Testis (tissue), 2 donors: ENCODE measurements at regions not wholly inside any gene's neighbourhood (a gene's known extent, or its start where the extent isn't known, plus 50 kb on each side); places are given as distances from the start of the nearest gene placed in this dataset.

Experiments used
- DNase-seq: peaks from one replicate; pipeline ENCODE4 v3.0.0-alpha.2; 2019
- H3K27ac ChIP-seq, 2 donors: fragments of 200-600 bp; sonication (generic); one replicate each; pipeline ENCODE4 v1.5.1; 2019
- H3K27me3 ChIP-seq: fragments of 200-600 bp; sonication (generic); one replicate; pipeline ENCODE4 v1.5.1; 2019
- H3K36me3 ChIP-seq: fragments of 200-600 bp; sonication (generic); one replicate; pipeline ENCODE4 v1.5.1; 2017; ENCODE audit warnings: low read depth; ENCODE audit errors: missing control alignments
- H3K4me1 ChIP-seq: fragments of 200-600 bp; sonication (generic); one replicate; pipeline ENCODE4 v1.5.1; 2019
- H3K4me3 ChIP-seq, 2 donors: fragments of 200-600 bp; sonication (generic); one replicate each; pipeline ENCODE4 v1.5.1; 2017 to 2019
- H3K9me3 ChIP-seq: fragments of 200-600 bp; sonication (generic); one replicate; pipeline ENCODE4 v1.5.1; 2017
- POLR2A ChIP-seq: fragments of 450-650 bp; IDR thresholded peaks from one replicate; pipeline ENCODE4 v1.6.1; 2017; ENCODE audit warnings: antibody characterized with exemption, mild to moderate bottlenecking, moderate library complexity
- WGBS, 2 donors: methylation state at CpG; one replicate each; pipeline ENCODE4 v1.1.5; 2018; 5-methylcytosine and 5-hydroxymethylcytosine counted together
- intact Hi-C: fragments of 100-400 bp; cut with DNase I; formaldehyde crosslinking; loops from one replicate; pipeline ENCODE4 v1.15.1; 2023; ENCODE audit warnings: low total_unique reads
- TF ChIP-seq, protein P1 (sequence below), 3 experiments: fragments of 450-650 bp in 2 of 3; fragments of 200-600 bp in 1 of 3; sonication (generic) in 1 of 3; IDR thresholded peaks; one replicate each; pipeline ENCODE4 v1.5.1; 2016 to 2019; ENCODE audit warnings: antibody characterized with exemption in 3 of 3, mild to moderate bottlenecking in 2 of 3, moderate library complexity in 1 of 3

DNA sequence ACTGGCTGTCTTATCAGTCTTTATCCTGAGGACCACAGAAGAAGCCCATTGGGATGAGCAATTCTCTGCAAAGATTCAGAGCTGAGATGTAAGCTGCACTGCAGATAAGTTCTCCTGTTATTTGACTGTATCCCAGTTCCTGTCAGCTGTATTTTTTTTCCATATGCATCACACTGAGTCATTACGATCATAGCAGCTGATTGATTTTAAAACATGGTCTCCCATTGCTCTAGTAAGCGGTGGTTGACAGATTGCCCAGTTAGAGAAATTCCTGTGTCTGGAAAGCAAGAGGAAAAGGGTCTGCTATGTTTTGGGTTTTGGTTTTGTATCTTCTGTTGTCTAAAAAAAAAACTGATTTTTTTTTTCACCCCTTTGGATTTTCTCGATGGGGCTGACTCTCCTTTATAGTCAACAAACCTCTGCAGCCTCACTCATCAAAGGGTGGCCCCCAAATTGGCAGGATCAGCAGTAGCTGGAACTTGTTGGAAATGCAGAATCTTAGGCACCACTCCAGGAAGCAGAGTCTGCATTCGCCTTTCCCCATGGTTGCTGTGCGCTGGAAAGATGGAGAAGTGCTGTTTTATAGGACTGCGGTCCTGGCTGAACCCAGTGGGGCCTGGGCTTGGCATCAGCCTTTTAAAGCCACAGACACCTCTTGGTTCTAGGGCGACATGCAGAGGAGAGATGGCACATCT, 220.1 kb upstream of the MPHOSPH6 start:
- intact Hi-C loops, result no loop called here
- TF ChIP-seq, protein P1, sequence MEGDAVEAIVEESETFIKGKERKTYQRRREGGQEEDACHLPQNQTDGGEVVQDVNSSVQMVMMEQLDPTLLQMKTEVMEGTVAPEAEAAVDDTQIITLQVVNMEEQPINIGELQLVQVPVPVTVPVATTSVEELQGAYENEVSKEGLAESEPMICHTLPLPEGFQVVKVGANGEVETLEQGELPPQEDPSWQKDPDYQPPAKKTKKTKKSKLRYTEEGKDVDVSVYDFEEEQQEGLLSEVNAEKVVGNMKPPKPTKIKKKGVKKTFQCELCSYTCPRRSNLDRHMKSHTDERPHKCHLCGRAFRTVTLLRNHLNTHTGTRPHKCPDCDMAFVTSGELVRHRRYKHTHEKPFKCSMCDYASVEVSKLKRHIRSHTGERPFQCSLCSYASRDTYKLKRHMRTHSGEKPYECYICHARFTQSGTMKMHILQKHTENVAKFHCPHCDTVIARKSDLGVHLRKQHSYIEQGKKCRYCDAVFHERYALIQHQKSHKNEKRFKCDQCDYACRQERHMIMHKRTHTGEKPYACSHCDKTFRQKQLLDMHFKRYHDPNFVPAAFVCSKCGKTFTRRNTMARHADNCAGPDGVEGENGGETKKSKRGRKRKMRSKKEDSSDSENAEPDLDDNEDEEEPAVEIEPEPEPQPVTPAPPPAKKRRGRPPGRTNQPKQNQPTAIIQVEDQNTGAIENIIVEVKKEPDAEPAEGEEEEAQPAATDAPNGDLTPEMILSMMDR (IDR thresholded peaks at IDR 0.05), result no peak
- no peak for TF ChIP-seq POLR2A
- 82 to 83% methylated on average over 7 of the region's 7 CpGs for WGBS, 2 donors

DNA sequence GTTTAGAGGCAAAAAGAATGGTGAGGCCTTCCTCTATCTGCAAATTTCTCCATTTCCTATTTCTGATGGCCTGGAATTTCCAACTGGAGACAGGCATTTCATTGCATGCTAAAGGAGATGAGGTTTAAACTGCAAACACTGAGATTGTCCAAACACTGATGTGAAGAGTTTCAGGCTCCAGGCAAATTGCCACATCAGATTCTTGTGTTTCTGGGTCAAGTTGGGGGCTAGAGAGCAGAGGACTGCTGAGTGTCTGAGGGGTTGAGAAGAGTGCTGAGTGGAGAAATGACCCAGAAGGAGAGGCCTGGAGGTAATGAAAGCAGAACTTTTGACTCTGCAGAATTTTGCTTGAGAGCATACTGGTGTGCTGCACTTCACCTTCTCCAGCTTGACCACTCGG, 216.7 kb upstream of the MPHOSPH6 start:
- WGBS, 2 donors, result 50 to 69% methylated on average over 1 of the region's 1 CpG
- DNase-seq, result no peak
- no peak for TF ChIP-seq POLR2A
- TF ChIP-seq, protein P1 (IDR thresholded peaks at IDR 0.05), result no peak

More for the DNA sequence above, 220.1 kb upstream of the MPHOSPH6 start:
- Histone ChIP-seq H3K27ac (no peak overlapping the region), H3K9me3 (no peaks in the 10 kb centered on the region), H3K4me3 (no peak overlapping the region), H3K4me1 (no peaks in the 10 kb centered on the region), H3K27me3 (no peaks in the 10 kb centered on the region), H3K36me3 (no peaks in the 10 kb centered on the region)
- DNase-seq, result no peak

DNA sequence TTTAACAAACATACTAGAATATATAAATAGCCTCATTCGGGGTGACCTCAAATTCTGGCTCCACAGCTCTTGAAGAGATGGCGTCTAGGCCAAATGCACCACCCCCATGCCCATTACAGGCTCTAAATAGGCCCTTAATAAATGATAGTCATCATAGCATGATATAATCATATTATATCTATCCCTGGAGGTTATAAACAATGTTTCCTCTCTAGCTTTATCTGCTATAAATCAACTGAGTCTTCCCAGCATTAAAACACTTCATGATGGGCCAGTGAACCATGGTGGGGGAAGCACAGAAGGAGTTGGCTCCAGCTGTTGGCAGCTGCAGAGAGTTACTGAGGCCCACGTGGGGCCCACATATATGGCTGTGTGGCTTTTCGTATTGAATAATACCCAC, 214.9 kb upstream of the MPHOSPH6 start:
- Histone ChIP-seq H3K27ac (no peak overlapping the region), H3K9me3 (no peaks in the 10 kb centered on the region), H3K4me3 (no peak overlapping the region), H3K36me3 (no peaks in the 10 kb centered on the region), H3K27me3 (no peaks in the 10 kb centered on the region), H3K4me1 (no peaks in the 10 kb centered on the region)
- TF ChIP-seq, protein P1 (IDR thresholded peaks at IDR 0.05), result no peak
- TF ChIP-seq POLR2A, result no peak
- WGBS, 2 donors, result 59 to 60% methylated on average over 4 of the region's 4 CpGs
- intact Hi-C loops, result no loop called here
- no peak for DNase-seq

More for the DNA sequence above, 216.7 kb upstream of the MPHOSPH6 start:
- intact Hi-C loops, result no loop called here
- Histone ChIP-seq H3K9me3 (no peaks in the 10 kb centered on the region), H3K36me3 (no peaks in the 10 kb centered on the region), H3K27ac (no peak overlapping the region), H3K4me1 (no peaks in the 10 kb centered on the region), H3K4me3 (no peak overlapping the region), H3K27me3 (no peaks in the 10 kb centered on the region)

DNA sequence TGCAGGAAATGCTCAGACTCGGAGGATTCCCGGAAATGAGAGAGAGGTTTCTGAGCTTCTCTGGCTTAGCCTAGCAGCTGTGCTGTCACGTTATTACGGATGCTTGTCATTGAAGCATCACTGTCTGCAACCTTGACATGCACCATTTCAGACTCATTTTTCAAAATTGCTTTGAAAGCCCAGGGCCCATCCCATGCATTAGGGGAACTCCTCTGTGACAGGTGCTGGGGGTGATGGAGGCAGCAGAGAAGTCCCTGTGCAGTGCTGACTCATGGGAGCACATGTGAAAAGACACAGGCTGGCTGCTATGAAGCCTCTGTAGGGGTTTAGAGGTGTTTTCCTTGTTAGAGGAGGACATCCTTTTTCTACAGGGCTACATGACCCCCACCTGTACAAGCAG, 214.0 kb upstream of the MPHOSPH6 start:
- Histone ChIP-seq H3K27me3 (no peaks in the 10 kb centered on the region), H3K4me3 (no peak overlapping the region), H3K36me3 (no peaks in the 10 kb centered on the region), H3K27ac (no peak overlapping the region), H3K4me1 (no peaks in the 10 kb centered on the region), H3K9me3 (no peaks in the 10 kb centered on the region)
- intact Hi-C loops, result no loop called here
- DNase-seq, result no peak
- no peak for TF ChIP-seq POLR2A
- WGBS, 2 donors, result 69 to 74% methylated on average over 4 of the region's 4 CpGs

DNA sequence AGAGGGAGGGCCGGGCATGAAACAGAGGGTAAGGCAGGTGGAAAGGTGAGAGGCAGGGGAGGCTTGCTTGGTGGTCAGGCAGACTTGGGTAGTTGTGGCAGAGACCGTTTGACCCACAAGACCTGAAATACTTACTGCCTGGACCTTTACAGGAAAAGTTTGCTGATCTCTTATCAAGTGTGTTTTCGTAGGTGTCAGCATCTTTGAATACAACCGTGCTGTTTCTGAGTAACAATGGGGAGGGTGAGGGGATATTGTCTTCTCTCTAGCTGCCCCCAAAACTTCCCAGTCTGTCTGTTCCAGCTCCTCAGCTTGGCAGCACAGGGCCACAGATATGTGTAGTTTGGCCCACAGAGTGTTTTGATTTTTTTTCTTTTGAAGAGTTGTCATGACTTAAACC, 212.5 kb upstream of the MPHOSPH6 start:
- 51 to 77% methylated on average over 4 of the region's 4 CpGs for WGBS, 2 donors
- H3K4me1 ChIP-seq, result no peaks in the 10 kb centered on the region
- no peak for TF ChIP-seq POLR2A
- TF ChIP-seq, protein P1 (IDR thresholded peaks at IDR 0.05), result no peak
- no peaks in the 10 kb centered on the region for H3K27me3 ChIP-seq
- no peaks in the 10 kb centered on the region for H3K9me3 ChIP-seq
- intact Hi-C loops, result no loop called here
- no peak overlapping the region for H3K27ac ChIP-seq
- no peaks in the 10 kb centered on the region for H3K36me3 ChIP-seq
- DNase-seq, result no peak
- no peak overlapping the region for H3K4me3 ChIP-seq
